ENCODE measurements at regions not wholly inside any gene's neighbourhood (a gene's known extent, or its start where the extent isn't known, plus 50 kb on each side); places are given as distances from the start of the nearest gene placed in this dataset.

DNA sequence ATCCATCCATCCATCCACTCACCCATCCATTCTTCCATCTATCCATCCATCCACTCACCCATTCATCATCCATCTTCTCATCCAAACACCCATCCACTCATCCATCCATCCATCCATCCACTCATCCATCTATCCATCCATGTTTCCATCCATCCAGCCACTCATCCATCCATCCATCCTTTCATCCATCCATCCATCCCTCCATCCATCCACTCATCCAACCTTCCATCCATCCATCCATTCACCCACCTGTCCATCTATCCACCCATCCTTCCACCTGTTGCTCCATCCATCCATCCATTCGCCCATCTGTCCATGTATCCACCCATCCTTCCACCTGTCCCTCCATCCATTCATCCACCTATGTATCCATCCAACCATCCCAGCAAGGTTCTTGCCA lies 378.4 kb upstream of the PFKP start:
- FAIRE-seq = no peak

DNA sequence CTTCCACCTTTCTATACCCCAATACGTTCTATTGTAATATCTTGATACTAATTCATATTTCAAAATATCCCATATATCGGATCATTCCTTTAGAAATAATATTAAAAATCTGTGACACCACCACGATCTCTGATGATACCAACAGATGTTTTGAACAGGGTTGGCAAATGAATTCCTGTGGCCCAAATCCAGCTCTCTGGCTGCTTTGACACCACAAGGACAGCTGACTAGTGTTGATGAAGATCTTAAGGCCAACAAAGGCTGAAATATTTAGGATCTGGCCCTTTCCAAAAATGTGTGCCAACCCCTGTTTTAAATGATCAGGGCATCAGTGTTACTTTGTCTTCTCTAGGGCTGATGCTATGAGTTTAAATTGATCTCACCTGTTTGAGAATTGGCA lies 380.7 kb upstream of the PFKP start:
- no peak for FAIRE-seq

DNA sequence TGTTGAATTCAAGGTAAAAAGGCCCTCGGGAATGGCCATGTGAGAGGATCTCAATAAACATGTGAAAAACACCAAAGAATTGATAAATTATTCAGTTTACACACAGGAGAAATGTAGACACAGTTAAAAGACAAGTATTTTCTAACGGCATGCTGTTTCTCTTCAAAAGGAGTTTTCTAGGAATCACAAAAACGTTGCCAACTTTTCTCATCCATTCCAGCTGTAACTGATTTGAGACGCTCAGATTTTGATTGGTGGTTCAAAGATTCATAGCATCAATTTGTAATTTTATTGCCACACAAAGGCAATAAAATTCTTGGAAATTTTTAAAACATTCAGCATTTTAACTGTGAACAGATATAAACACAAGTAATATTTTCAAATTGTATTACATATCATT lies 384.9 kb upstream of the PFKP start:
- no peak for FAIRE-seq

DNA sequence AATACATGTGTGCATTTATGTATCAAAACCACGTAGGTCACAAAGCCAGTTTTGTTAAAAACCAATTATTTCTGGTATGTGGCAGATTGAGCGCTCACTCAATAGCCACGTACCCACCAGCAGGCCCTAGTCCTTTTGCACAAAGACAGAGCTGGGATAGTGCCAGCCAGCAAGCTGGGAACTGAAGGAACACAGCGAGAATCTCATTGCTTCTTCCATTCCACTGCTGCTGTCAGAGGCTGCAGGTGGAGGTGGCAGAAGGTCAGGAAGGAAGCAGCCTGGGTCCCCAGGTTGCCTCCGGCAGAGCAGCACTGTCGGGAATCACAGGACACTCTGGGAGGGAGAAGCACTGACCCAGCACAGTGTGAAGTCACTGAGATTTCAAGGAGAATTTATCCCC lies 385.5 kb upstream of the PFKP start:
- FAIRE-seq = no peak

DNA sequence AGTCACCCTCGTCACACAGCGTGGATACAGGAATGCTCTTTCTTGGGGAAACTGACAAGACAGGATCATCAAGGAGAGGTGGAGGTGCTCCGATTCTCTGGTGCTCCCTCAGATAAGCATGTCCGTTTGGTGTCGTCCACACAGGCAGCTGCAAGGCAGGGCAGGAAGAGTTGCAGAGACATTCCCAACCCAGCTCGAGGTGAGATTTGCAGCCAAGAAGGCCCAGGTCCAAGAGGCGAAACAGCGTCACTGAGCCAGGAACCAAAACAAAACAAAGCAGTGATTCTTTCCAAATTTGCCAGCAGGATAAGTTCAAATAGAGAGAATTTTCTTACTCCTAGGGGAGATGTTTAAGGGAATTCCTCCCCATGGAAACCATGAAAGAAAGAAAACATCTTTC lies 386.5 kb upstream of the PFKP start:
- FAIRE-seq = no peak

DNA sequence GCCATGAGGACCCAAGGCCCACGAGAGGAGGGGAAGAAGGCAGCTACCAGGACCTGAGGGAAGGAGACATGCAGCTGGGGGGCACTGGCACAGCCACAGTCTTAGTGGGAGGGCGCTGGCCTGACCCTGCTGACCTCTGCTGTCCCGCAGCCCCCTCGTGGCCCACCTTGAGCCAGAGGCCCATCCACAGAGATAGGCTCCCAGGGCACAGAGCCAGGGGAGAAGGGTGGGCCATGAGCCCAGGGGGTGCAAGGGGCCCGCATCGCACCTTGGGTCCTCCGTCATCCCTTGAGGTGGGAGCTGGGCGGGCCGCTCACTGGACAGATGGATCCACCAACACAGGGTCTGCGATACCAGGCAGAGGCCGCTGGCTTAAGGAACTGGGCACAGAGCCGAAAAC lies 387.7 kb upstream of the PFKP start:
- no peak for FAIRE-seq

DNA sequence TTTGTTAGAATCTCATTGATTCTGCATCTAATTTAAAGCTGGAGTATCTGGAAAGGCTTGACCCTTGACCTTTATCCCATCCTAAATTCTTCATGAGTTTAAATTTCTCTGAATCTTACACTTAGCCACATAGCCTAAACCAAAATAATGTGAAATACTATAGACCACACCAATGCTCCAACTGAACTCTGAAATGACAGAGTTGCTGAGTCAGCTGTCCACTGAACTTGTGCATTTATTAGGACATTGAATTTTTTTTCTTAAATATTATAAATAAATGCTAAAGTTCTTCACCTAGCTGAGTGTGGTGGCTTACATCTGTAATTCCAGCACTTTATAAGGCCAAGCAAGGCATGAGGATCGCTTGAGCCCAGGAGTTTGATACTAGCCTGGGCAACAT lies 390.9 kb upstream of the PFKP start:
- no peak for FAIRE-seq

DNA sequence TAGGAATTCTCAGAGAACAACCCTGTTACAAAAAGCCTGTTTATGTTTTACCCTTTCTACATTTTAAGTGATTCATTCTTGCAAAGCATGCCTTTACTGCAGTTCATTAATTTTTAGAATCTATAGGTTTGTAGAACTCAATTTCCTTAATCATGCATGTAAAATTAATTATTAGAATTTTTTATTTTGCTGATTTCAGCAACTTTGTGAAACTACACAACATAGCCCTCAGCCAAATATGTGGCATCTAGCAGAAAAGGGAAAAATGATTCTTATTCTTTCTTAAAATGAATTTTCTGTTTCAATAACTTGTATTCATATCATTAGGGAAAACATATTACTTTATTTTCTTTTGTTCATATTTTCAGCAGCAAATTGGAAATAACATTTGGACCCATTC lies 392.9 kb upstream of the PFKP start:
- FAIRE-seq = no peak

DNA sequence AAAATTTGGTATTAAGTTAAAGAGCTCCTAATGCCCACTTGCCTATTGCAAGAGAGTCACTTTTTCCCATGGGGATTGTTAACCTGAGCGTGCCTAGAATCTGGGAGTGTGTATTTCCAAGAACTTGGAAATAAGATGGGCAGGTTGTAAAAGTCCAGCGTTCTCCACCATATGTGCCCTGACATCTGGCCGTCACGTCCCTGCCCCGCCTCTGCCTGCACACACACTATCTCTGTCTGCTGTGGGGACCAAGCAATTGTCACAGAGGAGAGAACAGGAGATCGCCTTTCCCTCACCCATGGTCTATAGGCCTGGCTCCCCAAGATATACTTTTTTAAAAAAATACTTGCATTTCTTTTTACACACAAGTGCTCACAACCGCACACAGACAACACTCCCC lies 396.5 kb upstream of the PFKP start:
- FAIRE-seq = no peak

DNA sequence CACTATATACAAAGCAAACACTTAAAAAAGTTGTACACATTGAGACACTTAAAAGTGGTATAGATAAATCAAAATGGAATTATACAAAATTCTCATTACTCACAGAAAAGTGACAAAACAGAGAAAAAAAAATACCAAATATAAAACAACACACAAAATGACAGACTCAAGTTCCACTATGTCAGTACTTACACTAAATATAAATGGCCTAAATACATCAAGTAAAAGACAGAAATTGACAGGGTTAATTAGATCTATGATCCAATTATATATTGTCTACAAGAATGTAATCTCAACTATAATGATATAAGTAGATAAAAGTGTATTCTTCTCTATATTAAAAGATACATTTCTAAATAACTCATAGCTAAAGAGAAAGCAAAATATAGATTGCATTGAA lies 401.6 kb upstream of the PFKP start:
- FAIRE-seq = no peak

DNA sequence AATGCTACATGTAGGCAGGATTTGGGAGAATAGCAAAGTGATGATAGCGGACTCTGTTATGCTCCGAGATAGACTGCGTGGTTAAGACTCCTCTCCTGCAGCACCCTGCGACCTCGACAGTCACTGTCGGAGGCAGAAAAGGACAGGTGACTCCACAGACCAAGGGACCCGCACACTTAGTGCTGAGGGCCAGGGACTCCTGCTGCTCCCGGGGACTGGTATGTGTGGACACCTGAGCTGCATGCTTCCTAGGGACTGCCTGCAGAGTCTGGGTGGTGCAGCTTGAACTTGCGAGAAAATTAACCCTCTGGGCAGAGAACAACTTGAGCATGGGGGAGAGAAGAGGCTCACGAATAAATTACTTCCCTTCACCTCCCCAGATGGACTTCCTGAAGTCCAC lies 407.1 kb upstream of the PFKP start:
- no peak for FAIRE-seq

DNA sequence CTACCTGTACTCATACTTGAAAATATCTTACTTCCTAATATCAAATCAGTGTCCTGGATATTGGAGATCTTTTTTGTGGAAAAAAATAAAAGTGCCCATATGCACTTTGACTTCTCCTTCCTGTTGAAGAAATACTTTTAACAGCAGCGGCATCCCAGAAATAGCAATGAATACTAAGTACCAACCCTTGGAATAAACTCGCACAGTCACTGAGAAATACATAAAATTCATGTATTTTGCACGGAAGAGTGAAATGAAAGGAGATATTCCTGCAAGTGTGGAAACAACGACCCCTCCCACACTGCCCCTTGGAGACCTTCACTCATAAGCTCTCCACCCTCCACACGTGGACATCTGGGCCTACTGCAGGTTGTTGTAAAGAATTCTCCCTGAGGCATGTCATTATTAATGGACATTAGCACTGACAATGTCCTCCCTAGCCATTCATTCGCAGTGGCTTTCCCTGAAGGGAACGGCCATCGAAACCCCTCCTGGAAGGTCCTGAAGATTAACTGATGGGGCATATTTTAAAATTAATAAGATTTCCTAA lies 407.6 kb upstream of the PFKP start:
- FAIRE-seq = no peak

DNA sequence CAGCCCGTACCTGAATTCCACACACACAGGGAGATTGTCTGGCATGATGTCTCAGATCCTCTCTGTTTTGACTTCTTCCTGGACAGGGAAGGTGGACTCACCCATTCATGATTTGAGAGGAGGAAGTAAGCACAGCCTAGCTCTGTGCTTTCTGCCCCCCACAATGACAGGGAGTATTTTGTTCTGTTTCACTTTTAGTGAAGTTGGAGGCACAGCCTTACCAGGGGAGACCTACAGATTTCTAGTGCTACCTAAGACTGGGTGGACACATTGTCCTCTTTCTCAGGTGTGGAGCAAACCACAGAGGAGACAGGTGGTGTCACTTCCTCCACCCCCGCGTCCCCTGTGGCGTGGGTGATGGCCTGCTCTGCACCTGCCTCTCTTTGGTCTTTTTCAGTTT lies 408.6 kb upstream of the PFKP start:
- FAIRE-seq = no peak

DNA sequence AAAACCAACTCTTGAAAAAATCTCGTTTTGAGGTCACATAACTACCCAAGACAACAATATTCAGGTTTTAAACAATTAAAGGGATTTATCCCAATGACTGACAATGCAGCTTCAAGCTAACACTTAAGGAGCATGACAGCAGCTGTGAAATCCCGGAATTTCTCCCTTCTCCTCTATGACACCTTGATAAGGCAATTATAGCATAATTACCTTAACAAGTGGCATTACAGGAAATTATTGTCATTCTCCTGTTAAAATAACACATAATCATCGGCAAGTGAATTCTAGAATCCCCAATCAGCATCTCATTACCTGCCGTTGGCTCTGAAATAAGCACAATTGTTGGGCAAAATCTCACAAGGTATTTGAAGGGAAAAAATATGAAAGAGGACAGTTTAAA lies 417.0 kb upstream of the PFKP start:
- no peak for FAIRE-seq

DNA sequence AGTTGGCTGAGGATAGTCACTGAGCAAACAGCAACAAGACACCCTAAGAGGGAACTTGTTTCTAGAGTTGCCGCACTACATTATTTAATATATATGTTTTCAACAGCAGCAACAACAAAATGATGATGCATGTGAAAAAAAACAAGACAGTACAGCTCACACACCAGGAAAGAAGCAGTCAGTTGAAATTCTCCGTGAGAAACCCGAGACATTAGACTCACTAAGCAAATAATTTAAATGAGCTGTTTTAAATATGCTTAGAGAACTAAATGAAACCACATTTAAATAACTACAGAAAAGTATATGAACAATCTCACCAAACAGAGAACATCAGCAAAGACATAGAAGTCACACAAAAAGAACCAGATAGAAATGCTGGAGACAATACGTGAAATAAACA lies 426.3 kb upstream of the PFKP start:
- no peak for FAIRE-seq

DNA sequence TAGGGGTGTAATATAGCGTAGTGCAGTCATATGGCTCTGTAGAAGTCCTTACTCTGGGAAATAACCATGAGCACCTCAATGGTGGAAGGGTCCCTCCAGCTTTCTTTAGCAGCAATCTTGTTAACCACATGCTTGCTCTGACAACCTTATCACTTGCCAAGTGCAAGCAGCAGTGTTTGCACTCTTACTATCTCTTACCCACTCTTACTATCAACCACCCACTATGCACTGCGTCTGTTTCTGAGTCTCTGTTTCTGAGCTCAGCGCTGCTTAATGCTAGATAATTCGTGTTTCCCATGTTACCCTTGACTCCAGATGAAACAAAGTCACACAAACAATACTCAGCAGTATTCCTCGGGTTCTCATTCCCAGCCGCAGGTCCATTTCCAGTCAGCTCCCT lies 433.7 kb upstream of the PFKP start:
- no peak for FAIRE-seq

DNA sequence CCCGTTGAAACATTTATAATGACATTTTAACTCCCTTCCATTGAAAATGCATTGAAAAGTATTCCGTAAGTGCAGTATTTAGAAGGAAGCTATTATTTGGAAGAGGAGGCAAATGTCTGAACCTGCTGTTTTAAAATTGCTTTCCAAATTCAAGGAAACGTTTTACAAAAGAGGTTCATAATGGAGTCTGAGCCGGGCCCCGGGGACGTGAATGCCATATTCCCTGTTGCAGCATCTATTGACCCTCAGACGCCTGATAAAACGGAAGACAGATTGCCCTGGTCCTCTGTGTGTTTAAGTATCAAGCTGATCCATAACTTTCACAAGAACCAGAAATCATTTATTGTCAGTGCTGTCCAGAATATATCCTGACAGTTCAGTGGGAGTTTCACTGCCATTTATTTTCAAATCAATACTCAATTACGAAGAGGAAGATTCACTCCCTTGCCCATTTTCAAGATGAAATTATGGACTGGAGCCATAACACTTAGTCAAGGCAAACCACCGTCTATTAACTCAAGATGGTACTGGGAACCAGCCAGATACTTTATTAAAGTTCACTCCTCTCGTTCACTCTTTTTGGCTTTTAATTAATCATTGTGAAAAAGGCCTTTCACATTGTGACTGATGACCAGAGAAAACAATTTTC lies 435.7 kb upstream of the PFKP start:
- no peak for FAIRE-seq

DNA sequence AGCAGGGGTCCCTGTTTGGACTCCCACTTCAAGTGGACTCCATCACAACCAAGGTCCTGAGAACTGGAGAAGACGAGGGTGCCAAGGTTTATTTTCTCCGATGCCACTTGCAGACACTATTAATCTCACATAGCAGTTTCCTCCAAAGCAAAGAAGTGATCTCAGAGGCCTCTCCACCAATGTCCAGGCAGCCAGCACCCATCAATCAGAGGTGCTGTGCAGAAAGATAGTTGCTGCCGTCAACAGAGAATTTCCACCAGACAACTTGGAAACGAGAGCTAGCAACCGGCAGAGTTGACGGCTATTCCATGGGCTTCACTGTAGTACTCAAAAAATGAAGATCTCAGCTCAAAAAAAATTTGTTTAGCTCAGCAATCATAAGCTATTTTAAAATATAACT lies 438.6 kb upstream of the PFKP start:
- FAIRE-seq = no peak

DNA sequence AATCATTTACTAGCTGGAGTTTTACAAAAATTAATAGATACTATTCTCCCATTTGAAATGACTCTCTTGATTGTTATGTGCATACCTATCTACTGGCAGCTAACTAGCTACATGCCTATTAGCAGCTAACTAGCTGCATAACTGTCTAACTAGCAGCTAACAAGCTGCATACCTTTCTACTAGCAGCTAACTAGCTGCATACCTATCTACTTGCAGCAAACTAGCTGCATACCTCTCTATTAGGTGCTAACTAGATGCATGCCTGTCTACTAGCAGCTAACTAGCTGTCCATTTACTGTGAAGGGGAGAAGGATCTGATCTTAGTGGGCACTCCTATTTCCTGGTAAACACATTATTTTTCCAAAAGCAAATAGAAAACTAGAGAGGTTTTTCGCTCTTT lies 439.4 kb upstream of the PFKP start:
- no peak for FAIRE-seq

DNA sequence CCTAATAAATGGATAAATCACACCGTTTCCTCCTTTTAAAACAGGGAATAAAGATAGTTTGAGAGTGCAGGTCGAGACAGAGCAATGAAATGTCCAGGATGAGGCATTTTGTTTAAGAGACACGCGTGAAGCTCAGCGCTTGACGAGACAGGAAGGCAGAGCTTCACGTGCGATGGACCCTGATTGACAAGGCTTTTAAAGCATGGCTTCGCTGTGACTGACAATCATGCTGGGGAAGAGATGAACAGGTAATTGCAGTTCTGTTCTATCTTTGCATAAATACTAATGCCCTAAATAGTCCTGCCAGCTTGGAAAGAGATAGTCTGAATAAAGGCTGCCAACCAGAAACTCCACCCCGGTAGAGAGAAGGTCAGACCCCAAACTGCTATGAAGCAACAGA lies 442.3 kb upstream of the PFKP start:
- no peak for FAIRE-seq

DNA sequence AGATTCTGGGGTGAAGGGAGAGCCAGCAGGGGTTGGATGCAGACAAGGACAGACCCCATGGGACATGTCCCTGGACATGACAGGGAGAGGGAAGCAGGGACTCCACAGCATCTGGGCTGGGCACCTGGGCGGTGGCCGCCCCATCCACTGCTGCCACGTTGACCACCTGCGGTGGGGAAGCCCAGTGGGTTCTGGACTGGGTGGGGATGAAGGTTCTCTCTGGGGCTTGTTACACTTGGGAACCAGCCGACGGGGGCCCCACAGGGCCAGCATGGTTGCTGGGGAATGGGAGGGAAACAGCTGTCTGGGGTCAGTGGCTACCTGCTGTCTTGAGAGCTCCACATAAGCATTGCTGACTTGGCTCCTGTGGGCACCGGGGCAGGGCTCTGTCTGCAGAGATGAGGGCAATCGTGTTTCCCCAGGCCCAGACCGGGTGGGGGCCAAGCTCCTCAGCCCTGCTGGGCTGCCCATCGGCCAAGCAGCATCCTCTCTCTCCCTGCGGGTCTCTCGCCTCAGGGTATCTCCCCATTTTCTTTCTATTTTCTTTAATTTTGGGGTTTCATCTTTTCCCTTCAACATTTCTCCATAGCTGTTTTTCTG lies 443.6 kb upstream of the PFKP start:
- no peak for FAIRE-seq

DNA sequence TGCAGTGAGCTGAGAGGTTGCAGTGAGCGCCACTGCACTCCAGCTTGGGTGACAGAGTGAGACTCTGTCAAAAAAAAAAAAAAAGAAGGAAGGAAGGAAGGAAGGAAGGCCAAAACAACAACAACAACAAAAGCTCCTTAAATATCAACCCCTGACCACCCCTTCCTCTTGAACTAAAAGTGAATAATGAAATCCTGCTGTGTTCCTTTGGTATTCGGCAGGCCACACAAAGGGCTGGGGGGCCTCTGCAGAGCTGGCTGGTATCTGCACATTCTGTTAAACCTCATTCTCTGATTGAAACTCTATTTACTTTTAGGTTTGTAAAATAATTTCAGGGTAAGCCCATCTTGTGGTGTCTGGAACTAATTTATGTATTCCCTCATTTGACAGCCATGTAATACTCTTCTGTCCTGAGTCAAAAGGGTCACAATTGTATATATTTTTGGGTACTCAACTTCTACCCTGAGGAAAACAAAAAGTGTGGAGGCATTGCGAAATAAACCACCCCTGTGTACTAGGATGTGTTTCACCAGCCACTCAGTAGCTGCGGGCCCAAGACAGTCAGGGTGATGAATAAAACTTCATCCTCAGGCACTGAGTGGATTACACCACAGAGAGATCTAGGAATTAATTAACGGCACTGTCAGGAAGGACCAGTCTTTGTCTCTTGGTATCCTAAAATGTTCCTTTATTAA lies 446.4 kb upstream of the PFKP start:
- FAIRE-seq = no peak

DNA sequence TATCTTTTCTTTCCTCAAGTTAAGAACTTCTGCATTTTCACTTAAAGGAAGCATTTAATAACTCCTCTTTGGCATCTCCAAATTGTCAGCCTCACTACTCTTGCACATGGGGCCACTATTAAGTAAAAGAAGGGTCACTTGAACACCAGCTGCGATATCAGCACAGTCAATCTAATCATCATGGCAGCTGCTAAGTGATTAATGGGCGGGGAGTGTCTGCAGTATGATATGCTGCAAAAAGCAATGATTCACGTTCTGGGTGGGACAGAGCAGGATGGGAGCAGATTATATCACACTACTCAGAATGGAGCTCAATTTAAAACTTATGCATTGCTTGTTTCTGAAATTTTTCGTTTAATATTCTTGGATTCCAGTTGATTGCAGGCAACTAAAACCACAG lies 447.4 kb upstream of the PFKP start:
- no peak for FAIRE-seq

DNA sequence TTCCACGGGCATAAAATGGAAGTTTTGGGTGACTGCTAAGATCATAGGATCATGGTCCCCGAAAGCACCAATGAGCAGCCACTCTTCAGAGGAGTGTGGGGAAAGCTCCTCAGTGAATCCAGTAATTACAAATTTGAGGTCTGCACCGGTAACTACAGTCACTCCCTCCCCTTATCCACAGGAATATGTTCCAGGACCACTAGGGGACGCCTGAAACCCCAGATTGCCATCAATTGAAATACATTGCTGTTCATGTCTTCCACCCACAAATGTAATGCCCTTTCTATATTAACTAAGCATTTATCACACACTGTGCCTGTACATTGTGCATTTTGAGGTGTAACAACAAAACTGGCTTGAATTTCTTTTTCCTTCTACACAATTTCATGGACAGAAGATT lies 447.9 kb upstream of the PFKP start:
- no peak for FAIRE-seq

DNA sequence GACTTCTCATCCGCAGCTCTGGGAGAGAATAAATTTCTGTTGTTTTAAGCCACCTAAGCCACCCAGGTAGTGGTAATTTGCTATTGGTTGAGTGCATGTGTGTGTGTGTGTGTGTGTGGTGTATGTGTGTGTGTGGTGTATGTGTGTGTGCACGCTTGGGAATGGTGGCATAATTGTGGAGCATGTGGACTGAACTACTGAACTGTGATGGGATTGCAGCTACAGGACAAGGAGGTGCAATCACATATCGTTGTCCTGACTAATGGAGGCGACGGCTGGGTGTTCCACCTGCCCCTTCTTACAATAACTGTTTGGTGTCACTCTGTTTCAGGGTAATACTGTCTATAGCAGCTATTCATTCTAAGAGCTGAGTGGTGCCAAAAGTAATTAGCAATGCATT lies 448.7 kb upstream of the PFKP start:
- no peak for FAIRE-seq

Measured in A204.1 (cell line).